Stomach smooth muscle (tissue), 2 donors: ENCODE measurements at regions not wholly inside any gene's neighbourhood (a gene's known extent, or its start where the extent isn't known, plus 50 kb on each side); places are given as distances from the start of the nearest gene placed in this dataset.

Source experiments
- H3K27ac ChIP-seq: one replicate; pipeline ENCODE4 v1.7.0; 2013; ENCODE audit warnings: mild to moderate bottlenecking, low read length, inconsistent platforms
- H3K27me3 ChIP-seq, 2 donors: one replicate each; pipeline ENCODE4 v1.7.0; 2013; ENCODE audit warnings: low read length in 2 of 2; ENCODE audit not compliant: insufficient read depth in 2 of 2, control insufficient read depth in 1 of 2
- H3K36me3 ChIP-seq, 2 donors: one replicate each; pipeline ENCODE4 v1.7.0; 2013; ENCODE audit warnings: low read length in 2 of 2; ENCODE audit not compliant: control insufficient read depth in 2 of 2, insufficient read depth in 2 of 2
- H3K4me1 ChIP-seq: one replicate; pipeline ENCODE4 v1.7.0; 2013; ENCODE audit warnings: low read length; ENCODE audit not compliant: control insufficient read depth, insufficient read depth
- H3K4me3 ChIP-seq, 2 donors: one replicate each; pipeline ENCODE4 v1.7.0; 2013; ENCODE audit warnings: low read length in 2 of 2
- H3K9ac ChIP-seq, 2 donors: one replicate each; pipeline ENCODE4 v1.7.0; 2013; ENCODE audit warnings: low read length in 2 of 2, mild to moderate bottlenecking in 1 of 2
- H3K9me3 ChIP-seq, 2 donors: one replicate each; pipeline ENCODE4 v1.7.0; 2013; ENCODE audit warnings: low read length in 2 of 2; ENCODE audit not compliant: control insufficient read depth in 2 of 2
- donor health status: healthy.
- donor health status: Pancreatic carcinoma.

GRCh38 chr12:90899456-90900182, 55.4 kb downstream of the CCER1 start:
- Histone ChIP-seq H3K9me3 (no peaks in the 10 kb centered on the region), H3K36me3 (no peaks in the 10 kb centered on the region), H3K27ac (no peak overlapping the region)

GRCh38 chr12:90897986-90898385, 57.0 kb downstream of the CCER1 start:
- Histone ChIP-seq H3K4me1 (no peaks in the 10 kb centered on the region), H3K27ac (no peak overlapping the region), H3K36me3 (no peaks in the 10 kb centered on the region), H3K9ac (no peak overlapping the region), H3K9me3 (no peaks in the 10 kb centered on the region), H3K4me3 (no peak overlapping the region), H3K27me3 (no peaks in the 10 kb centered on the region)

More at GRCh38 chr12:90899456-90900182, 55.4 kb downstream of the CCER1 start:
- Histone ChIP-seq H3K27me3 (no peaks in the 10 kb centered on the region), H3K9ac (no peak overlapping the region), H3K4me3 (no peak overlapping the region), H3K4me1 (no peaks in the 10 kb centered on the region)

- H3K9ac ChIP-seq = no peak overlapping the region
- no peak overlapping the region for H3K27ac ChIP-seq
- H3K27me3 ChIP-seq = no peaks in the 10 kb centered on the region
- no peaks in the 10 kb centered on the region for H3K9me3 ChIP-seq
- no peaks in the 10 kb centered on the region for H3K4me1 ChIP-seq
- H3K36me3 ChIP-seq = no peaks in the 10 kb centered on the region
- H3K4me3 ChIP-seq = no peak overlapping the region
Measured at GRCh38 chr12:90897316-90897715, 57.7 kb downstream of the CCER1 start.

GRCh38 chr12:90896821-90897220, 58.2 kb downstream of the CCER1 start:
- no peaks in the 10 kb centered on the region for H3K9me3 ChIP-seq
- no peak overlapping the region for H3K9ac ChIP-seq
- H3K27me3 ChIP-seq = no peaks in the 10 kb centered on the region
- H3K4me1 ChIP-seq = no peaks in the 10 kb centered on the region
- H3K36me3 ChIP-seq = no peaks in the 10 kb centered on the region
- H3K27ac ChIP-seq = no peak overlapping the region
- no peak overlapping the region for H3K4me3 ChIP-seq

- no peak overlapping the region for H3K9ac ChIP-seq
- H3K36me3 ChIP-seq = no peaks in the 10 kb centered on the region
- H3K4me3 ChIP-seq = no peak overlapping the region
Measured at GRCh38 chr12:90896164-90896563, 58.8 kb downstream of the CCER1 start.

GRCh38 chr12:90888316-90888715, 66.7 kb downstream of the CCER1 start:
- Histone ChIP-seq H3K4me3 (no peak overlapping the region), H3K9me3 (no peaks in the 10 kb centered on the region), H3K36me3 (no peaks in the 10 kb centered on the region), H3K9ac (no peak overlapping the region), H3K27me3 (no peaks in the 10 kb centered on the region), H3K4me1 (no peaks in the 10 kb centered on the region), H3K27ac (no peak overlapping the region)

More at GRCh38 chr12:90896164-90896563, 58.8 kb downstream of the CCER1 start:
- H3K4me1 ChIP-seq = no peaks in the 10 kb centered on the region
- H3K9me3 ChIP-seq = no peaks in the 10 kb centered on the region
- H3K27me3 ChIP-seq = no peaks in the 10 kb centered on the region
- no peak overlapping the region for H3K27ac ChIP-seq

GRCh38 chr12:90883456-90883855, 71.5 kb downstream of the CCER1 start:
- no peaks in the 10 kb centered on the region for H3K27me3 ChIP-seq
- no peaks in the 10 kb centered on the region for H3K36me3 ChIP-seq
- no peak overlapping the region for H3K9ac ChIP-seq
- H3K4me1 ChIP-seq = no peaks in the 10 kb centered on the region
- no peaks in the 10 kb centered on the region for H3K9me3 ChIP-seq
- H3K4me3 ChIP-seq = no peak overlapping the region
- H3K27ac ChIP-seq = no peak overlapping the region

GRCh38 chr12:90871726-90872096, 83.3 kb downstream of the CCER1 start:
- Histone ChIP-seq H3K4me3 (no peak overlapping the region), H3K27ac (no peak overlapping the region), H3K36me3 (no peaks in the 10 kb centered on the region), H3K4me1 (no peaks in the 10 kb centered on the region), H3K27me3 (no peaks in the 10 kb centered on the region), H3K9me3 (no peaks in the 10 kb centered on the region), H3K9ac (no peak overlapping the region)

GRCh38 chr12:90870971-90871725, 83.8 kb downstream of the CCER1 start:
- Histone ChIP-seq H3K4me3 (no peak overlapping the region), H3K4me1 (no peaks in the 10 kb centered on the region), H3K9ac (no peak overlapping the region), H3K27ac (no peak overlapping the region), H3K27me3 (no peaks in the 10 kb centered on the region), H3K9me3 (no peaks in the 10 kb centered on the region), H3K36me3 (no peaks in the 10 kb centered on the region)

GRCh38 chr12:90868626-90869025, 86.3 kb downstream of the CCER1 start:
- Histone ChIP-seq H3K4me1 (no peaks in the 10 kb centered on the region), H3K9ac (no peak overlapping the region), H3K36me3 (no peaks in the 10 kb centered on the region), H3K4me3 (no peak overlapping the region), H3K27ac (no peak overlapping the region), H3K27me3 (no peaks in the 10 kb centered on the region), H3K9me3 (no peaks in the 10 kb centered on the region)

GRCh38 chr12:90859591-90859990, 95.4 kb downstream of the CCER1 start:
- Histone ChIP-seq H3K27ac (no peak overlapping the region), H3K9me3 (peaks cover 0 to 3% of the 10 kb centered on the region in 2 donors), H3K4me3 (no peak overlapping the region), H3K36me3 (no peaks in the 10 kb centered on the region), H3K27me3 (no peaks in the 10 kb centered on the region), H3K9ac (no peak overlapping the region), H3K4me1 (peaks cover 3% of the 10 kb centered on the region)
